ENCODE measurements at regions not wholly inside any gene's neighbourhood (a gene's known extent, or its start where the extent isn't known, plus 50 kb on each side); places are given as distances from the start of the nearest gene placed in this dataset.

- TF ChIP-seq CTCF (IDR thresholded peaks at IDR 0.05): no peak
- no peak for TF ChIP-seq EZH2 (IDR thresholded peaks at IDR 0.05)
These were observed 1151.7 kb upstream of the TENM4 start for GRCh38 chr11:80592546-80592945.

Measured in neural progenitor cell (in vitro differentiated cells).